ENCODE measurements at regions not wholly inside any gene's neighbourhood (a gene's known extent, or its start where the extent isn't known, plus 50 kb on each side); places are given as distances from the start of the nearest gene placed in this dataset.

DNA sequence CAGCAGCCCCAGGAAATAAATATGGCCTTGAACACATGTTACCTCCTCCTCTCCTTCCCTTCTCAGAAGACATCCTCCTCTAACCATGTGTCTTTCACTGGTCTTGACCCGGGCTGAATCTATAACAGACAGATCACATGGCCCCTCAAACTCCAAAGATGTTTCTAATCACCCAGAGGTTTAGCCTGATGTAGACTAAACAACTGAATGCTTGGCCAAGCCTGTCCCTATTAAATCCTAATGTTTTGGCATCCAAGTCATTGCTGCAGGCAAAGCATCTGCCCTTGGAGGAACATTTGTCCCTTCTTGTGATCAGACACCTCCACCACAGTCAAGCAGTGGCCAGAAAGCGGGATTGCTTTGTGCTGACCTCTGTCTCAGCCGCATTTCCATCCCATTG is 65.5 kb downstream of the ANKRD60 start:
- TF ChIP-seq, protein P1, sequence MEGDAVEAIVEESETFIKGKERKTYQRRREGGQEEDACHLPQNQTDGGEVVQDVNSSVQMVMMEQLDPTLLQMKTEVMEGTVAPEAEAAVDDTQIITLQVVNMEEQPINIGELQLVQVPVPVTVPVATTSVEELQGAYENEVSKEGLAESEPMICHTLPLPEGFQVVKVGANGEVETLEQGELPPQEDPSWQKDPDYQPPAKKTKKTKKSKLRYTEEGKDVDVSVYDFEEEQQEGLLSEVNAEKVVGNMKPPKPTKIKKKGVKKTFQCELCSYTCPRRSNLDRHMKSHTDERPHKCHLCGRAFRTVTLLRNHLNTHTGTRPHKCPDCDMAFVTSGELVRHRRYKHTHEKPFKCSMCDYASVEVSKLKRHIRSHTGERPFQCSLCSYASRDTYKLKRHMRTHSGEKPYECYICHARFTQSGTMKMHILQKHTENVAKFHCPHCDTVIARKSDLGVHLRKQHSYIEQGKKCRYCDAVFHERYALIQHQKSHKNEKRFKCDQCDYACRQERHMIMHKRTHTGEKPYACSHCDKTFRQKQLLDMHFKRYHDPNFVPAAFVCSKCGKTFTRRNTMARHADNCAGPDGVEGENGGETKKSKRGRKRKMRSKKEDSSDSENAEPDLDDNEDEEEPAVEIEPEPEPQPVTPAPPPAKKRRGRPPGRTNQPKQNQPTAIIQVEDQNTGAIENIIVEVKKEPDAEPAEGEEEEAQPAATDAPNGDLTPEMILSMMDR (IDR thresholded peaks at IDR 0.05; ENCODE audit: insufficient read depth, low read depth, low read length): no peak

DNA sequence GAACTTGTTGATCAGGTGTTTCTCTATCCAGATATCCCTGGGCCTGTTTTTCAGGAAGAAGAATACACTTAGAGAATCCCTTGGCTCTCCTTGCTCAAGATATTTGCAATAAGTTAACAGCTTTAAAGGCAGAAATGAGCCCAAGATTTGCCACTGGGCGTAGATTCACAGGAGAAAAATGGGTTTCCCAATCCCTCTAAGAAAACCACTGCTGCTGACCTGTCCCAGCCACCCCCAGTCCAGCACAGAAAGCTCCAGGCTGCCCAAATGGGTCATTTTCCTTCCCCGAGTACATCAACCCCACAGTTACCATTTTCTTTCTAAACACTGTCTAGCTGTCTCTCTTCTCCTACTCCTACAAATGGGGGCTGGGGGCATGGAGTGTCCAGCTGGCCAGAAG is 67.3 kb downstream of the ANKRD60 start:
- DNase-seq (ENCODE audit: low read depth): no peak
- TF ChIP-seq, protein P1 (IDR thresholded peaks at IDR 0.05; ENCODE audit: insufficient read depth, low read depth, low read length): no peak
- no peak overlapping the region for H3K4me3 ChIP-seq (ENCODE audit: low read depth, low read length)

More for the DNA sequence above, 65.5 kb downstream of the ANKRD60 start:
- peak; percentile 42 for DNase-seq (ENCODE audit: low read depth)
- H3K4me3 ChIP-seq (ENCODE audit: low read depth, low read length): no peak overlapping the region

DNA sequence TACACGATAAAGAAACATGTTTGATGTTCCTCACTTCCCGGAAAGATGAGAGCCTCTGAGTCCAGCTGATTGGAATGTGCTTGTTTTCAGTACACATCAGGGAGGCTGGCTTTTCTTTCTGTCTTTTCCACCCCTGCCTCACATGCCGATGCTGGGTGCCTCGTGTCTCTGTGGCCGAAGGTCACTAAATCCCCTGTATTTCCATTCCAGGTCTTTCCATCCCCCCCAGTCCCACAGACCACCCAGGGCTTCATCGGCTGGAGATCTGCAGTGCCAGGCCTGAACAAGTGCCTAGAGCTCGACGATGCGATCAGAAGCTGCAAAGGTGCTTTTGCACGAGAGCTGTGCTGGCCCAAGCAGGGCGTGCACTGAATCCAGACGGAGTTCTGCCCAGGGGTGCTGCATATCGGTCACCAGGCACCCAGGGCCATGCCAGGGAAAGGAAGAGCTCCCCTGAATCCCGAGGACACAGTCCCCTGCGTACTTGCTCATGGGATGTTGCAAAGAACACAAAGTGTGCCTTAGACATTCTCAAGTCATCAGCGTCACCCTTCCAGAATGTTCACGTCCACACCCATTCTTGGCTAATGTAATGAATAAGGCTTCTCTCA is 67.9 kb downstream of the ANKRD60 start:
- H3K4me3 ChIP-seq (ENCODE audit: low read depth, low read length): no peak overlapping the region
- TF ChIP-seq, protein P1 (IDR thresholded peaks at IDR 0.05; ENCODE audit: insufficient read depth, low read depth, low read length): no peak
- DNase-seq (ENCODE audit: low read depth): peak; percentile 49

DNA sequence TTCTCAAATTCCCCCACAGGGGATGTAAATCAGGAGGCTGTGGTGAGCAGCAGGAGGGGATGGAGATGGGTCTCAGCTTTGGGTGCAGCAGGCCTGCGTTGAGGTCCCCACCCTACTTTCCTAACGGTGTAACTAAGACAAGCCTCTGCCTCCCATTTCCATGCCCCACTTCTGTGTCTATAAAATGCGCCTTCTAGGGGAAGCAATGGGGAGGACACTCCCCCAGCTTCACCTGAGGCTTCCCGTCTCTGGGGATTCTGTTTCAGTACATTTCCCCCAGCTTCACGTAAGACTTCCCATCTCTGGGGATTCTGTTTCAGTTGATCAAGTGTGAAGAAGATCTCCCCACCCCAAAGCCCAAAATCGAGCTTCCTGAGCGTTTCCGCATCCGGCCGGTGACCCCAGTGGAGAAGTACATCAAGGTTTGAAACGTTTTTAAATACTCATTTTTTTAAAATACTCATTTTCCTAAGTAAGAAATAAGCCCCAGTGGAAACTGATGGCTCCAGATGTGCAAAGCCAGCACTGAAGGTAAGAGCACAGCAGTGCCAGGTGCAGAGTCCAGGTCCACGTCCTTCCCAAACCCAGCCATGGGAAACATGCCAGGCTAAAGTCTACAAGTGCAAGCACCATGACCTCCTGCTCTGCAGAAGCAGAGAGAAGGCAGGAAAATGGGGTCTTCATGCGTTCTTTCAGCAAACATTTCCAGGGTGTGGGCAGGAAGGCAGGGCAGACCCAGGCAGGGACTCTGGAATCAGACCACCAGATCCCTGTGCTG is 73.1 kb downstream of the ANKRD60 start:
- DNase-seq (ENCODE audit: low read depth): no peak
- TF ChIP-seq, protein P1 (IDR thresholded peaks at IDR 0.05; ENCODE audit: insufficient read depth, low read depth, low read length): no peak
- H3K4me3 ChIP-seq (ENCODE audit: low read depth, low read length): no peak overlapping the region

DNA sequence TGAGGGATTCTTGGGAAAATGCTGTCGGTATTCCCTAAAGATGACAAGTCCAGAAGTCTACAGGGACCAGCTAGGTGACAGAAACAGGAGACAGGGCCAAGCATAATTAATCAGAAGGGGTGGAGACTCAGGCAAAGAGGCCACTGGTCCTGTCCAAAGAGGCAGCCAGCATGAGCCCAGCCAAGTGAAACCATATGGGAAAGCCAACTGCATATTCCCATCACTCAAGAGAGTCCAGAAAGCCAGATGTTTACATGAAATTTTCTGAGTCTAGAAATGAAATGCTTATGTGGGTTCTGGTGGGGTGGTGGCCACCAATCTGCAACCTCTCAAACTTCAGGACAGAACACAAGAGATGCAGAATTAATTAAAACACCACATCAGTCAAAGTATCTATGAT is 74.3 kb downstream of the ANKRD60 start:
- no peak for DNase-seq (ENCODE audit: low read depth)

DNA sequence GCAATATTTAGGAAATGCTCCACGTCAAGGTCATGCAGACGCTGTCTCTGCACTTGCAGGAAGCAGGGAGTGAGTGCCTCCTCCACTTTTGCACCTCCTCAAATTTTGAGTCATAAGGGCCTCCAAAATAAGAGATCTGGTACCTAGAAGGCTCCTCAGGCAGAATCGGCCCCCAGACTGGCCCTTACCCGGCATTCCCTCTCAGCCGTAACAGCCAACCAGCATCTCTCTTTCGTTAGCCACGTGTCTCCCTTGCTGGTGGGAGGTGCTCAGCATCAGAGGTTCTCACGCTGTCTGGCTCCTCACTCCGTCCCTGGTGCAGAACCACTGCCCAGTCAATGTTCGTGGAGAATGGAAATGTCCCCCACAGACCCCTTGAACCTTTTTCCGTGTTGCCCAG is 75.3 kb downstream of the ANKRD60 start:
- H3K4me3 ChIP-seq (ENCODE audit: low read depth, low read length): no peak overlapping the region
- TF ChIP-seq, protein P1 (IDR thresholded peaks at IDR 0.05; ENCODE audit: insufficient read depth, low read depth, low read length): no peak
- no peak for DNase-seq (ENCODE audit: low read depth)

More for the DNA sequence above, 74.3 kb downstream of the ANKRD60 start:
- no peak overlapping the region for H3K4me3 ChIP-seq (ENCODE audit: low read depth, low read length)
- TF ChIP-seq, protein P1 (IDR thresholded peaks at IDR 0.05; ENCODE audit: insufficient read depth, low read depth, low read length): no peak
